ENCODE measurements at regions not wholly inside any gene's neighbourhood (a gene's known extent, or its start where the extent isn't known, plus 50 kb on each side); places are given as distances from the start of the nearest gene placed in this dataset.

GRCh38 chr10:52436664-52437063, 122.6 kb downstream of the DKK1 start:
- peak overlapping the region; percentile 73; the same call in 1 of the 2 replicates for H3K18ac ChIP-seq (ENCODE audit: low read depth, low read length)
- no peak overlapping the region for H2AK5ac ChIP-seq (ENCODE audit: low read depth, low read length)
- WGBS, 2 experiments (ENCODE audit: extremely low coverage in 2 of 2, insufficient read length in 1 of 2): no CpG with 5 or more reads among the region's 5 CpGs
- peak overlapping the region; percentile 66 for H3K27ac ChIP-seq (ENCODE audit: insufficient read depth, low read length)
- no peak overlapping the region for H3K23ac ChIP-seq (ENCODE audit: low read depth, low read length)
- ChIA-PET CTCF (no interaction called here), POLR2A (ENCODE audit: unreplicated experiment) (no interaction called here)
- H3K4me1 ChIP-seq (ENCODE audit: control insufficient read depth, insufficient read depth, low read length): no peaks in the 10 kb centered on the region; the same call in 1 of the 2 replicates
- no peak overlapping the region for H2BK20ac ChIP-seq (ENCODE audit: low read depth, low read length)
- peak overlapping the region; percentile 56; the same call in 1 of the 2 replicates for H3K4ac ChIP-seq (ENCODE audit: low read depth, low read length)
- 0 out of 2 replicates have a peak overlapping the region, but pooled peaks have one; percentile 29 for H3K14ac ChIP-seq (replicated peaks; ENCODE audit: low read depth, low read length)
- H3K9ac ChIP-seq (ENCODE audit: low read depth, low read length): no peak overlapping the region
- dilution Hi-C loops (cut with HindIII; ENCODE audit: low sequenced_read_pairs, unreplicated experiment): no loop called here
- H4K8ac ChIP-seq (ENCODE audit: low read depth in 2 of 2, low read length in 2 of 2): no peak overlapping the region
- no peak overlapping the region for H3K4me3 ChIP-seq (ENCODE audit: insufficient read depth, low read depth, low read length)
- peak; percentile 93 for DNase-seq
- no peak overlapping the region for H3K56ac ChIP-seq (ENCODE audit: extremely low read depth, insufficient read depth, low read length)
- no peak overlapping the region for H2BK120ac ChIP-seq (ENCODE audit: low read depth, low read length)
- H2AFZ ChIP-seq (replicated peaks; ENCODE audit: low read length, poor library complexity): no peak overlapping the region
- H2BK5ac ChIP-seq (ENCODE audit: low read depth, low read length, poor library complexity, severe bottlenecking): peak overlapping the region; percentile 94
- peak; percentile 96 for ATAC-seq (ENCODE audit: low read depth)
- TF ChIP-seq BHLHE40 (IDR thresholded peaks at IDR 0.05; ENCODE audit: low read depth, low read length) (no peak), CHD1 (IDR thresholded peaks at IDR 0.05; ENCODE audit: low read depth, low read length) (no peak), POLR2A (IDR thresholded peaks at IDR 0.05; ENCODE audit: low read depth, low read length) (no peak), MAZ (IDR thresholded peaks at IDR 0.05; ENCODE audit: borderline replicate concordance, low read depth, low read length) (no peak), SMC3 (IDR thresholded peaks at IDR 0.05; ENCODE audit: low read depth, low read length) (no peak), RAD21 (IDR thresholded peaks at IDR 0.05; ENCODE audit: low read length) (no peak), RCOR1 (IDR thresholded peaks at IDR 0.05; ENCODE audit: insufficient replicate concordance, low read length) (no peak)
- in situ Hi-C loops (cut with MboI; ENCODE audit: low sequenced_read_pairs): no loop called here
- H3K79me1 ChIP-seq (ENCODE audit: low read depth in 1 of 2, low read length in 2 of 2): no peaks in the 10 kb centered on the region
- H4K91ac ChIP-seq (ENCODE audit: insufficient read depth, low read depth, low read length): peak overlapping the region; percentile 59; the same call in 1 of the 2 replicates
- H3K9me3 ChIP-seq (ENCODE audit: control insufficient read depth, insufficient read depth, low read length): no peaks in the 10 kb centered on the region
- no peak overlapping the region for H3K4me2 ChIP-seq (ENCODE audit: low read depth, low read length)
- no TSS peak for BruUV-seq (replicated peaks)
- intact Hi-C loops (cut with micrococcal nuclease): no loop called here
- H4K20me1 ChIP-seq (ENCODE audit: insufficient read depth, low read length): no peaks in the 10 kb centered on the region
- no peaks in the 10 kb centered on the region for H3K27me3 ChIP-seq (ENCODE audit: control insufficient read depth, insufficient read depth, low read length)
- no peak overlapping the region for H4K5ac ChIP-seq (ENCODE audit: low read depth, low read length)
- H3K36me3 ChIP-seq (ENCODE audit: control insufficient read depth, insufficient read depth, low read length): no peaks in the 10 kb centered on the region
- H3K9me1 ChIP-seq (ENCODE audit: insufficient read depth, low read length): 0 out of 2 replicates have a peak, but pooled peaks cover 3% of the 10 kb centered on the region
- H2AK9ac ChIP-seq (replicated peaks; ENCODE audit: low read depth, low read length, poor library complexity): no peak overlapping the region
- no peak overlapping the region for H2BK15ac ChIP-seq (ENCODE audit: low read depth, low read length)

Data from IMR-90 (cell line).